ENCODE measurements at regions not wholly inside any gene's neighbourhood (a gene's known extent, or its start where the extent isn't known, plus 50 kb on each side); places are given as distances from the start of the nearest gene placed in this dataset.
"Not testable (repeated sequence)": the region's sequence is repeated elsewhere in the genome, so short reads cannot be mapped to it uniquely, and the experiment has no call there.

DNA sequence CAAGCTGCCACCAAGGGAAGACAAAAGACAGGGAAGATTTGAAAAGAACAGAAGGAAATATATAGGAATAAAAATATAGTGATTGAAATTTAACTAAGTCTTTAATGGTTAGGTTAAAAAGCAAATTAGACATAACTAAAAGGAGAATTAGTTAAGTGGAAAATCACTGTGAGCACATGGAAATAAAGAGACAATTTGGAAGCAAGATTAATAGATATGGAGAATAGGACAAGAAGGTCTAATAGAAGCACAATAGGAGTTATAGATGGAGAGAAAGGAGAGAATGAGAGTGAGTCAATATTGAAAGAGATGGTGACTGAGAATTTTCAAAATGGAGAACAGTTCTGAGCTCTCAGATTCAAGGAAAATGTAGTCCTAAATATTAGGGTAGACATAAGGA is 176.9 kb downstream of the ASB1 start:
- Mint-ChIP-seq H3K4me3 (no peak overlapping the region), H3K27me3 (peaks cover 18% of the 10 kb centered on the region), H3K27ac (no peak overlapping the region), H3K36me3 (peaks cover 2% of the 10 kb centered on the region), H3K4me1 (no peaks in the 10 kb centered on the region), H3K9me3 (peaks cover 8 to 30% (median 20%) of the 10 kb centered on the region in 3 donors)

DNA sequence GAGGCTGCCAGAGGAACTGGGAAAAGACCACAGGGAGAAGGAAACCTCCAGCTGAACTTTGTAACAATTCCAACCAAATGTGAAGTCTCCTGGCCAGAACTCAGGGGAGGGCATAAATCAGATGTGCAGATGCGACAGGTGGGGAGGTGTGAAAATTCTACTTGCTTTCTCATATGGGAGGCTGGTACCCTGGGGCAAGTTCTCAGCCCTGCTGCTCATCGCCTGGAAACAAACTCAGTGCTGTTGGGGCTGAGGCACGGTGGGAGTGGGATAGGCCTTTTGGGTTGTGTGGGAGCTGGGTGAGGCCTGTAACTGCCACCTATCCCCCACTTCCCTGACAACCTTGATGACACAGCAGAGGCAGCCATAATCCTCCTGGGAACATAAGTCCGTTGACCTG is 179.6 kb downstream of the ASB1 start:
- no peaks in the 10 kb centered on the region for H3K4me1 Mint-ChIP-seq
- H3K27me3 Mint-ChIP-seq = peaks cover 10% of the 10 kb centered on the region
- no peak overlapping the region for H3K4me3 Mint-ChIP-seq
- peaks cover 2% of the 10 kb centered on the region for H3K36me3 Mint-ChIP-seq
- peaks cover 13 to 49% (median 27%) of the 10 kb centered on the region in 3 donors for H3K9me3 Mint-ChIP-seq
- H3K27ac Mint-ChIP-seq = no peak overlapping the region

DNA sequence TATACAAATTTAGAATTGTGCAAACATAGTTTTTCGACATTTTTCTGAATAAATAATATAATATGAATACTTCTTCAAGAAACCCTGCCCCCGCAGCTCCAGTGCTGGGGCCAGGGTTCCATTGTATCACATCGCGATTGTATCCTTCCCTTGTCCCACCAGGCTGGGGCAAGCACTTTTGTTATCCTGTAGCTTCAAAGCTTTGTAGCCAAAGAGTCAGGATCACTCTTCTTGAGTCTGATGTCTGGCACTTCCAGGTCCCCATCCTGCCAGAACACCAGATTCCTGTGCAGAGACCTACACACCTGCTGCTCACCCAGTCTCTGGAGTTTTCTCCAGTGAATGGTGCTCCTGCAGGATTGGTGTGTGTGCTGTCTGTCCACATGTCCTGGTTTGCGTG is 186.9 kb downstream of the ASB1 start:
- H3K9me3 Mint-ChIP-seq = peaks cover 7 to 19% (median 8%) of the 10 kb centered on the region in 3 donors
- peaks cover 1% of the 10 kb centered on the region for H3K27me3 Mint-ChIP-seq
- H3K27ac Mint-ChIP-seq = no peak overlapping the region
- H3K4me1 Mint-ChIP-seq = no peaks in the 10 kb centered on the region
- no peaks in the 10 kb centered on the region for H3K36me3 Mint-ChIP-seq
- no peak overlapping the region for H3K4me3 Mint-ChIP-seq

DNA sequence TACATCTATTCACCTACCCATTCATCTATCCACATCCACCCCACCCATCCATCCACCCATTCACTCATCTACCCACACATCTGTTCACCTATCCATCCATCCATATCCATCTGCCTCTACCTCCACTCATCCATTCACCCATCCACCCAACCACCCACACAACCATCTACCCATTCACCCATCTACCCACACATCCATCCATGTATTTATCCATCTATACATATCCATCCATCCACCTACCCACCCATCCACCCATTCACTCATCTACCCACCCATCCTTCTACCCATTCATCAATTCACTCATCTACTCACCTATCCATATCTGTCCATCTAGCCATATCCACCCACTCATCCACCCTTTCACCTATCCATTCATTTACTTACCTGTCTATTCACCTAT is 187.6 kb downstream of the ASB1 start:
- Mint-ChIP-seq H3K27me3 (peaks cover 4% of the 10 kb centered on the region), H3K4me1 (no peaks in the 10 kb centered on the region), H3K4me3 (no peak overlapping the region), H3K27ac (no peak overlapping the region), H3K36me3 (no peaks in the 10 kb centered on the region), H3K9me3 (peaks cover 2 to 11% (median 7%) of the 10 kb centered on the region in 3 donors)

DNA sequence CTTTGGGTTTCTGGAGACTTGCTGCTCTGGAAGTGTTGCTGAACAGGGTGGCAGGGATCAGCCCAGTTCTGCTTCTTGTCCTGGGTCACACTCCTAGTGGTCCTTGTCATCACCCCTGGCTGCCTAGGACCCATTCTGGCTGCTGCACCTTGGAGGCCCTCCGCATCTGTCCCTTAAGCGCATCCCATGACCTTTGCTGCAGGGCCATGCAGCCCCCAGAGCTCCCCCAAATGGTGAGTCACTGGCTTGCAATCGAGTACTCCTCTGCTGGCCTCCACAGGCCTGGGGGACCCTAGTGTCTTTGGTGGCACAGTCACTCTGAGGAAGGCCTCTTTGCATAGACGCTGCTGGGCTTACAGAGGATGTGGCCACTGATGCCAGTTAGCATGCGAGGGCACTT is 188.5 kb downstream of the ASB1 start:
- peaks cover 2 to 7% (median 5%) of the 10 kb centered on the region in 3 donors for H3K9me3 Mint-ChIP-seq
- no peak overlapping the region for H3K4me3 Mint-ChIP-seq
- H3K4me1 Mint-ChIP-seq = no peaks in the 10 kb centered on the region
- no peak overlapping the region for H3K27ac Mint-ChIP-seq
- no peaks in the 10 kb centered on the region for H3K36me3 Mint-ChIP-seq
- peaks cover 4% of the 10 kb centered on the region for H3K27me3 Mint-ChIP-seq

DNA sequence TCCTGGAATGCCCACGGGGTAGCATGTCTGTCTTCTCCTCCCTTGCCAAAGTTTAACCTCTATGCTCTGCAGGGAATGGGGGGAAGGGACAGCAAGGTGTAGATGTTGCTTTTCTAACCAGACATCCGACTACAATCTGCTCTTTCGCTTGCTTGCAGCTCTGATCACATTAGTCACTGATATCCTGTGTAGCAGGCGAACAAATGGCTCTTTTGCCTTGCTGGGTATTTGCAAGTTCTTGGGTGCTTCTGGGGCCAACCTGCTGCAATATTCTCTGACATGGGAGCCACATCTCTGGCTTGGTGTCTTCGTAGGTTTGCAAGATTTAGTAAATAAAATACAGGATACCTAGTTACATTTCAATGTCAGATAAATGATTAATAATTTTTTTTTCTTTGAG is 190.0 kb downstream of the ASB1 start:
- Mint-ChIP-seq H3K4me1 (no peaks in the 10 kb centered on the region), H3K27me3 (peaks cover 6% of the 10 kb centered on the region), H3K27ac (no peak overlapping the region), H3K36me3 (no peaks in the 10 kb centered on the region), H3K9me3 (no peaks in the 10 kb centered on the region), H3K4me3 (no peak overlapping the region)

DNA sequence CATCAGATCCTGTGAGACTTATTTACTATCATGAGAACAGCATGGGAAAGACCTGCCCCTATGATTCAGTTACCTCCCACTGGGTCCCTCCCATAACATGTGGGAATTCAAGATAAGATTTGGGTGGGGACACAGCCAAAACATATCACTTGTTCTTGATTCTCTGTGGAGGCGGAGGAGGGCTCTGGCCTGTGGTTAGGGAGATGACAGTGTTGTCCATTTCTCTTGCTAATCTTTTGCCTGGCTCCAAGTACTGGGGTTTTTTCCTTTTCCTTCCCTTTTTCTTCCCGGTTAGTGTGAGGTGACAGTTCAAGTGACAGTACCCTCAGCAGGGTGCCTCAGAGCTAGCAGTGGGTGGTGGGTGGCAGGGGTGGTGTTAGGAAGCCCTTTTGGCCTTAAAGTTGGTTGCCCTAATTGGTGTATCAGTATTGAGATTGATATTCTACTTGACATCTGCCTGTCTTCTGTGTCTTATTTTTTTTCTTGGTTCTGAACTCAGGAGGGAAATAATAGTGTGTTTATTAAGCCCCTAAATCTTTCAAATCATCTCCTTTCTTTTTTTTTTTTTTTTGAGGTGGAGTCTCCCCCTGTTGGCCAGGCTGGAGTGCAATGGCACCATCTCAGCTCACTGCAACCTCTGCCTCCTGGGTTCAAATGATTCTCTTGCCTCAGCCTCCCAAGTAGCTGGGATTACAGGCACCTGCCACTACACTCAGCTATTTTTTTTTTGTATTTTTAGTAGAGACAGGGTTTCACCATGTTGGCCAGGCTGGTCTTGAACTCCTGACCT is 192.0 kb downstream of the ASB1 start:
- H3K27me3 Mint-ChIP-seq, H3K9me3 Mint-ChIP-seq, H3K36me3 Mint-ChIP-seq, H3K4me1 Mint-ChIP-seq, H3K4me3 Mint-ChIP-seq, H3K27ac Mint-ChIP-seq: not testable (repeated sequence)

DNA sequence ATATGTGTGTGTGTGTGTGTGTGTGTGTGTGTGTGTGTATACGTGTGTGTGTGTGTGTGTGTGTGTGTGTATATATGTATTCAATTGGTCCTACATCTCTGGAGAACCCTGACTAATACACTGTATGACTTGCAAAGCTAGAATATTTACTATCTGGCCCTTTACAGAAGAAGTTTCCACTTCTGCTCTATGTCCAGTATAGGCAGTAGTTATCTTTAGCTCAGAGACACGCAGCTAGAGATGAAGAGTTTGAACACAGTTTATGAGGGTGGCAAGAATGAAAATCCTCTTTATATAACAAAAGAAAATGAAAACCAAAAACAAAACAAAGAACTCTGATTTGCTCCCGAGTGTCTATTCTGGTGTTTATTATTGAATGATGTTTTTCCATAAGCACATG is 201.2 kb downstream of the ASB1 start:
- no peaks in the 10 kb centered on the region for H3K4me1 Mint-ChIP-seq
- H3K4me3 Mint-ChIP-seq = no peak overlapping the region
- no peaks in the 10 kb centered on the region for H3K36me3 Mint-ChIP-seq
- no peak overlapping the region for H3K27ac Mint-ChIP-seq
- peaks cover 2% of the 10 kb centered on the region for H3K27me3 Mint-ChIP-seq
- peaks cover 0 to 8% (median 0%) of the 10 kb centered on the region in 3 donors for H3K9me3 Mint-ChIP-seq

DNA sequence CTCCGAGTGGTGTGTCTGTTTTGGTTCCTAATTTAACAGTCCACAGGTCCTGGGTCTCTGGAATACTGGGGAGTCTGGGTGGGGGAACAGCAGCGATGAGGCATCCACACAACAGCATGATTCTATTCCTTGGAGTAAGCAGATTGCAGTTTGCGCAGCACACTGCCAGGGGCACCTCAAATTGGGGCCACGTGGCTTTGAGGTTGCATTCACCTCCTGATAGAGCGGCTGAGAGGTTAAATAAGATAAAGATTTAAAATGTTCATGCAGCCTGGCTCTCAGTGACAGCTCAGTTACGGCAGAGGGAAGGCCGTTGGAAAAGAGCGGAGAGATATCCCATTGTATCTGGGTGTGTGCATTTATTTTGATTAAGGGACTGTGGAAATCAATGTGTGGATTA is 202.3 kb downstream of the ASB1 start:
- Mint-ChIP-seq H3K36me3 (no peaks in the 10 kb centered on the region), H3K4me3 (no peak overlapping the region), H3K27ac (no peak overlapping the region), H3K9me3 (peaks cover 0 to 8% (median 2%) of the 10 kb centered on the region in 3 donors), H3K4me1 (no peaks in the 10 kb centered on the region), H3K27me3 (peaks cover 2% of the 10 kb centered on the region)

DNA sequence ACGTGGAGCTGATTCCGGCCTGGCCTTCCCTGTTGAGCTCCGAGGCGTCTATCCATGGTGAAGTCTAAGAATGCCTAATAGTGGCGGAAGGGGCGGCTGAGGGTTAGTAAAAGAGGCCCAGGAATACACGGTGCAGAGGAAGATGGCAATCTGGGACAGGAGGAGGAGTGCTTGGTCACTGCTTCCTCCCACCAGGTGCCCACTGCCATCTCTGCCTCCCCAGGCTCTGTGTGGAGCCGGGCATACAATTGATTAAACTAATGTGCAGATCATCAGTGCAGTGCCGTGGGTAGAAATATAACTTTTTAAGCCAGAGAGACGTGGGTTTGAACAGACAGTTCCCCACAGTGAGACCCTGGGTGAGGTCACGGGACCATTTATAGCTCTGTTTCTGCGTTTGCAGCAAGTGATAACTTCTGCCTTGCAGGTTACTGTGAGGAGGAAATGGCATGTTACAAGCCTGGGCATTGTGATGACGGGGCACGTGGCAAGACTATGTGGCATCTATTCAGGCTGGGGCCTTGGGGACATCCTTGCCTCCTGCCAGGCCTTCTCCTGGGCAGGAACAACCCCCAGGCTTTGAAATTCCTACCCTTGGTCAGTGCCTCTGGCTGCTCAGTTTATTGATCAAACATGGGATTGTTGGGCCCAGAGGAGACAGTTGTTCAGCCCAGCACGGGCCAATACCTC is 204.9 kb downstream of the ASB1 start:
- Mint-ChIP-seq H3K27ac (no peak overlapping the region), H3K4me3 (no peak overlapping the region), H3K9me3 (peaks cover 2 to 5% (median 2%) of the 10 kb centered on the region in 3 donors), H3K36me3 (no peaks in the 10 kb centered on the region), H3K4me1 (no peaks in the 10 kb centered on the region), H3K27me3 (peaks cover 2% of the 10 kb centered on the region)

DNA sequence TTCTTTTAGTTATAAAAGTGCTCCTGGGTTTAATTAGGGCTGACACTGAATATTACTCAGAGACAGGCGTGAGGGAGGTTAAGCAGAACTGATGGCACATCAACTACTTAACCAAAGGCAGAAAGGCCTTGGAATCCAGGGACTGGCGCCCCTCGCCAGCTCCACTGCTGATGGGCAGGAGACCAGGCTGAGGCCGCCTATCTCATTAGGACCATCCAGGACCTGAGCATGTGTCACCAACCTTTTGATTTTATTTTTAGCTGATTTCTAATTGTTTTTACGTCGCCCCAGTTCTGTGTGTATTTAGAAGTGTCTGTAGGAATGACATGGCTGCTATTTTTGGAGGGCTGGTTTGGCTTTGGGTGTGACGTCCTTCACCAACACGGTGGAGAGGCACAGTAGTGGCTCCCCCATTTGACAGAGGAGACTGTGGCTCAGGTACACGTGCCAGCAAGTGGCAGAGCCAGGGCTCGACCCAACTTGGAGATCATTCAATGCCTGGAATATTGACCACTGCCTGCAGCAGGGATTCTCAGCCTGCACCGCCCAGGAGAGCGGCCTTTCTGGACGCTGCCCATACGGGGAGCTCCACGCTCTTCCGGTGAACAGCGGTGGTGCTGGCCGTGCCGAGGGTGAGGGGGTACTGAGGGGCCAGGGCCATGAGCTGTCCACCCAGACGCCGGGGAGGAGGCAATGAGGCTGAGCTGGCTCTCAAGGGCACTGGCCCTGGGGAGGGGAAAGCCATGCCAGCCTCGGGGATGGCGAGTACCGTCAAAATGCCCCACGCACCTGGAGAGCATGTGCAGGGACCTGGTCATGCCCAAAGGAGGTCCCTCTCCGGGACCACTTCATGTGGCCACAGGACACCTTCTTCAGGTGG is 205.7 kb downstream of the ASB1 start:
- no peak overlapping the region for H3K4me3 Mint-ChIP-seq
- H3K4me1 Mint-ChIP-seq = no peaks in the 10 kb centered on the region
- no peak overlapping the region for H3K27ac Mint-ChIP-seq
- H3K9me3 Mint-ChIP-seq = peaks cover 2% of the 10 kb centered on the region in 3 donors
- peaks cover 2% of the 10 kb centered on the region for H3K27me3 Mint-ChIP-seq
- H3K36me3 Mint-ChIP-seq = no peaks in the 10 kb centered on the region

DNA sequence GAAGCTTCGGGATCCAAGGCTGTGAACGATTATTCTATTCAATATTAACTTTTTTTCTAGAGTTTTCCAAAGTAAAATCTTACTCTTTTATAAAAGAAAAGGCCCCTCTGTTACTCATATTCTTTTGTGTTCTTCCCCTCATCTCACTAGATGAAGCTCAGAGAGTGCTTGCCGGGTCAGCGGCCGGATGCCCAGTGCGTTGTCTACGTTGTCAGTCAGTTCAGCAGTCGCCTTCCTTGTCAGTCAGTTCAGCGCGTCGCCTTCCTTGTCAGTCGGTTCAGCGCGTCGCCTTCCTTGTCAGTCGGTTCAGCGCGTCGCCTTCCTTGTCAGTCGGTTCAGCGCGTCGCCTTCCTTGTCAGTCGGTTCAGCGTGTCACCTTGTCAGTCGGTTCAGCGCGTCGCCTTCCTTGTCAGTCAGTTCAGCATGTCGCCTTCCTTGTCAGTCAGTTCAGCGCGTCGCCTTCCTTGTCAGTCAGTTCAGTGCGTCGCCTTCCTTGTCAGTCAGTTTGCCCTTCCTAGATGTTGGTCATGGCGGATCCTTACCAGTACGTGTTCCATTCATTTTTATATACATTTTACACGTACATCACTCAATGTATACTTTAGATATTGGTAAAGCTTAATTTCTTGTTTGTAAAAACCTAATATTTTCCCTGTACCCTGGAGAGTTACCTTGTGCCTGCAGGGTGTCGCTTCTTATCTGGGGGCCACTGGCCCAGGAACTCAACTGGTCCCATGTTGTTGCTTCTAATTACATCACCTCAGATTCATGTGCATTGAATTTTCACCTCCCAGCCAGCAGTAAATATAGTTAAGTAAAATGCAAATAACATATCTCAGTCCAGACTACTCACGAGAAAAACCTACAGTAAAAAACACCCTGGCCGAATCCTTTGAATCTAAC is 206.9 kb downstream of the ASB1 start:
- Mint-ChIP-seq H3K4me3 (no peak overlapping the region), H3K27me3 (peaks cover 2% of the 10 kb centered on the region), H3K4me1 (no peaks in the 10 kb centered on the region), H3K36me3 (no peaks in the 10 kb centered on the region), H3K9me3 (peaks cover 0 to 2% (median 2%) of the 10 kb centered on the region in 3 donors), H3K27ac (no peak overlapping the region)

DNA sequence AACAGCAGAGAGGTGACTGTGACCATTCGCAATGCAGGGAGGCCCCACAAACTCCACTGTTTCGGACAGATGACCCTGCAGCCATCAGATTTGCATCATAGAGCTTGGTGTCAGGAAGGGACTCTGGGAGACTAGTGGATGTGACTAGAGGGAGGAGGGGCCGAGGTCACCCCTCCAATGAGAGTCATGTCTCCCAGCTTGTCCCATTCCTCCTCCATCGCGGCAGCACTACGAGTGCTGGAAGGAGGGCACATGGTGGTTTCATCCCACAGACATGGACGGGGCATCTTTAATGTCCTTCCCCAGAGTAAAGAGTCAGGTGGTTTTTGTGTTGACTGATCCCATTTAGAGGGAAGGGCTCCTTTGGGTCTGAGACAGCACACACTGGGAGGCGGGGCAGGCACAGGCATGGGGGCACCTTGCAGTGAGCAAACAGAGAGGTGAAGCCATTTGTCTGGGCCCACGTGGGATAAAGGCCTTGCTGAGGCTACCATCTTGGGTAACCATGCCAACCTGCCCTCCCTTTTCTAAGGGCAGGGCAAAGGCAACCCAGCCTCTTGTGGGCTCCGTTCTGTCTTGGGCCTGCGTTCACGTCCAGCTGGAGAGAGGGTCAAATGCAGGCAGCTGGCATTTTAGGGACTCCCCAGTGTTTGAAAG is 208.1 kb downstream of the ASB1 start:
- no peak overlapping the region for H3K27ac Mint-ChIP-seq
- no peaks in the 10 kb centered on the region for H3K36me3 Mint-ChIP-seq
- H3K4me1 Mint-ChIP-seq = no peaks in the 10 kb centered on the region
- H3K4me3 Mint-ChIP-seq = no peak overlapping the region
- peaks cover 0 to 2% (median 2%) of the 10 kb centered on the region in 3 donors for H3K9me3 Mint-ChIP-seq
- peaks cover 2% of the 10 kb centered on the region for H3K27me3 Mint-ChIP-seq

DNA sequence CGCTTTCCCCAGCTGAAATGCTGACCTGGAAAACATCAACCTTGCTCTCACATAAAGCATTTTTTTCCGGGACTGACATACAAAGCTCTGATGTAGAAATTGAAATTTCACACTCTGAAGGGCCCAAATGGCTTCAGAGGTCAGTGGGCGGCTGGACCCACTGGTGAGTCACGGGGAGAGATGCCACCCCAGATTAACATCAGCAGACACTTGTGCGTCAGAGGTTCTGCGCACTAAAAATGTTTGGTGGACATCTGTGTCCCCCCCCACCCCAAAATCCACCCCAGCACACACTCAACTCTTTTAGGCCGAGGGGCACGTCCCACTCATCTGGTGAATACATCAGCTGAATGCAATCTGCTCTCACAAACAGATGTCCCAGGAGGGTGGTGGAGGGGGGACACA is 208.9 kb downstream of the ASB1 start:
- Mint-ChIP-seq H3K4me3 (no peak overlapping the region), H3K27ac (no peak overlapping the region), H3K27me3 (no peaks in the 10 kb centered on the region), H3K9me3 (peaks cover 0 to 2% (median 2%) of the 10 kb centered on the region in 3 donors), H3K36me3 (no peaks in the 10 kb centered on the region), H3K4me1 (no peaks in the 10 kb centered on the region)

Data from IgD-negative memory B cell (primary cell).